Nephron (organoid): ENCODE measurements at regions not wholly inside any gene's neighbourhood (a gene's known extent, or its start where the extent isn't known, plus 50 kb on each side); places are given as distances from the start of the nearest gene placed in this dataset.

ENCODE experiments used
- H3K27ac Mint-ChIP-seq, 3 experiments: 2 replicates each; pipeline ENCODE4 v1.8.0; 2020; ENCODE audit warnings: mixed read lengths in 3 of 3, mild to moderate bottlenecking in 2 of 3, moderate library complexity in 1 of 3
- H3K27me3 Mint-ChIP-seq: 2 replicates; pipeline ENCODE4 v1.8.0; 2021; ENCODE audit warnings: low read depth, mild to moderate bottlenecking, moderate library complexity, mixed read lengths
- H3K36me3 Mint-ChIP-seq: 2 replicates; pipeline ENCODE4 v1.8.0; 2020; ENCODE audit warnings: low read depth, mixed read lengths
- H3K4me1 Mint-ChIP-seq: 2 replicates; pipeline ENCODE4 v1.8.0; 2020; ENCODE audit warnings: mixed read lengths
- H3K4me3 Mint-ChIP-seq, 3 experiments: 2 replicates each; pipeline ENCODE4 v1.8.0; 2020; ENCODE audit warnings: mild to moderate bottlenecking in 3 of 3, mixed read lengths in 3 of 3, moderate library complexity in 2 of 3
- H3K9me3 Mint-ChIP-seq: 2 replicates; pipeline ENCODE4 v1.8.0; 2020; ENCODE audit warnings: mixed read lengths
- TF ChIP-seq, protein P1 (sequence below), 3 experiments: fragments of 200-600 bp; sonication (generic); IDR thresholded peaks; one replicate each; pipeline ENCODE4 v1.5.0; 2021; ENCODE audit warnings: antibody characterized with exemption in 3 of 3; ENCODE audit not compliant: unreplicated experiment in 3 of 3

DNA sequence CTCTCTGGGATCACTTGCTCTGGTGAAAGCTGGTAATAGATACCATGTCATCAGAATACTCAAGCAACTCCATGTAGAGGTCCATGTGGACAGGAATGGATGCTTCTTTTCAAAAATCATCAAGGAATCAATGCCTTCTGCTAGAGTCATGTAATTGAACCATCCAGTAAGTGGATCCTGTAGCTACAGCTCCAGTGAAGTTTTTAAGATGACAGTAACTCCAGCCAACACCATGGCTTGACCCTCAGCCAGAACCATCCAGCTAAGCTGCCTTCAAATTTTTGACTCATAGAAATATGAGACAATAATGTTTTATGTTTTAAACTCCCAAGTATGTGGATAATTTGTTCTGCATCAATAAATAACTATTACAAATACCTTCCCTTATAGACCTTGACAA is 923.7 kb downstream of the EPHA3 start:
- H3K36me3 Mint-ChIP-seq, result no peaks in the 10 kb centered on the region
- peaks cover 32% of the 10 kb centered on the region for H3K4me1 Mint-ChIP-seq
- H3K27me3 Mint-ChIP-seq, result no peaks in the 10 kb centered on the region
- H3K4me3 Mint-ChIP-seq, result no peak overlapping the region
- no peaks in the 10 kb centered on the region for H3K9me3 Mint-ChIP-seq
- TF ChIP-seq, protein P1, sequence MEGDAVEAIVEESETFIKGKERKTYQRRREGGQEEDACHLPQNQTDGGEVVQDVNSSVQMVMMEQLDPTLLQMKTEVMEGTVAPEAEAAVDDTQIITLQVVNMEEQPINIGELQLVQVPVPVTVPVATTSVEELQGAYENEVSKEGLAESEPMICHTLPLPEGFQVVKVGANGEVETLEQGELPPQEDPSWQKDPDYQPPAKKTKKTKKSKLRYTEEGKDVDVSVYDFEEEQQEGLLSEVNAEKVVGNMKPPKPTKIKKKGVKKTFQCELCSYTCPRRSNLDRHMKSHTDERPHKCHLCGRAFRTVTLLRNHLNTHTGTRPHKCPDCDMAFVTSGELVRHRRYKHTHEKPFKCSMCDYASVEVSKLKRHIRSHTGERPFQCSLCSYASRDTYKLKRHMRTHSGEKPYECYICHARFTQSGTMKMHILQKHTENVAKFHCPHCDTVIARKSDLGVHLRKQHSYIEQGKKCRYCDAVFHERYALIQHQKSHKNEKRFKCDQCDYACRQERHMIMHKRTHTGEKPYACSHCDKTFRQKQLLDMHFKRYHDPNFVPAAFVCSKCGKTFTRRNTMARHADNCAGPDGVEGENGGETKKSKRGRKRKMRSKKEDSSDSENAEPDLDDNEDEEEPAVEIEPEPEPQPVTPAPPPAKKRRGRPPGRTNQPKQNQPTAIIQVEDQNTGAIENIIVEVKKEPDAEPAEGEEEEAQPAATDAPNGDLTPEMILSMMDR (IDR thresholded peaks at IDR 0.05; ENCODE audit: unreplicated experiment in 3 of 3), result no peak
- no peak overlapping the region for H3K27ac Mint-ChIP-seq

DNA sequence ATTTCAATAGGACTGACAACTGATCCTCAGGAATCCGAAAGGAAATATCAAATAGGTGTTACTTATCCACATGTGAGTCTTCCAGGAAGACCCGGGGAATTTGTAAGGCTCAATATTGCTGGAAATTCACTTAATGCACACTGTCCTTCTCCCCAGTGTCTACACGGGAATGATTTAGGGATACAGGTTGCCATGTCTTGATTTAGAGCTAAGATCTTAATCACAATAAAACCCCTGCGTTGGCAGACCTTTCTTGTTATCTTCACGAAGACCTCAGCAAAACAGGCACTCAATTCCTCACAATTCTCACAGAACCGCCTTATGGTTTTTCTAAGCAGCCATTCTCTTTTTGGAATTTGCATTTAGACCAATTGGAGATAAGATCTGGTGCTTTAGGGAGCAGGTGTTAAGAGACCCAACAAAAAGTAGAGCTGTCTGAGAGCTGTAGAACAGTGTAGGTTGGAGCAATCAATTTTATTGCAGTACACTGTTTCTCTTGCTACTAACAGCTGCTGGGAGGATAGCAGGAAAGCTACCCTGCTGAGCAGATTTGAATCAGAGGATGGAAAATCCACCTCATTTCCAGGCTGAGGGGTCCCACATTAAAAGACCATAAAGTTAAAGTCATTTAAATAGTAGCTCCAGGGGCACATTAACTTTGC is 925.7 kb downstream of the EPHA3 start:
- Mint-ChIP-seq H3K36me3 (no peaks in the 10 kb centered on the region), H3K4me3 (peak overlapping the region in 1 of 3 experiments; percentile 20), H3K27me3 (no peaks in the 10 kb centered on the region), H3K4me1 (peaks cover 38% of the 10 kb centered on the region), H3K27ac (peak overlapping the region in 2 of 3 experiments; percentile 58 to 63), H3K9me3 (no peaks in the 10 kb centered on the region)
- TF ChIP-seq, protein P1 (IDR thresholded peaks at IDR 0.05; ENCODE audit: unreplicated experiment in 3 of 3), result no peak

DNA sequence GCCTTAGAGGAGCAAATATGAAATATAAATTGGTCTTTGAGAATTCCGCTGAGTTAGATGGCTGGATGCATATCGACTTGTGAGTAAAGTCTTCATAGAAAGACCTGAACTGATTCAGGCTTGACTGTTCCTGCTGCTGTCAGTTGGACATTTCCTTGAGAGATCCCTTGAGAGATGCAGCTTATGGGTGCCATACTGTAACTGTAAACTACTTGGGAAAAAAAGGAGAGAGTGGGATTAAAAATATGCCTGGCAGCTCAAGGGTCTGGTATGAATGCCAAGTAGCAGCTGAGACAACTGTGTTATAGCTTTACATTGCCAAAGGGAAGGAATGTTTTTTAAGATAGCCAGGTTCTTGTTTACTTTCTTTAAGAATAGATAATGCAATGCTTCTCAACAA is 926.6 kb downstream of the EPHA3 start:
- Mint-ChIP-seq H3K36me3 (no peaks in the 10 kb centered on the region), H3K4me3 (peak overlapping the region in 1 of 3 experiments; percentile 43), H3K27ac (peak overlapping the region; percentile 22 to 63 (median 58)), H3K27me3 (no peaks in the 10 kb centered on the region), H3K9me3 (no peaks in the 10 kb centered on the region), H3K4me1 (peaks cover 44% of the 10 kb centered on the region)
- TF ChIP-seq, protein P1 (IDR thresholded peaks at IDR 0.05; ENCODE audit: unreplicated experiment in 3 of 3), result no peak

- Mint-ChIP-seq H3K36me3 (no peaks in the 10 kb centered on the region), H3K4me1 (peaks cover 49% of the 10 kb centered on the region), H3K27me3 (no peaks in the 10 kb centered on the region), H3K9me3 (no peaks in the 10 kb centered on the region), H3K27ac (peak overlapping the region; percentile 3 to 24 (median 16)), H3K4me3 (peak overlapping the region in 1 of 3 experiments; percentile 5)
- TF ChIP-seq, protein P1 (IDR thresholded peaks at IDR 0.05; ENCODE audit: unreplicated experiment in 3 of 3), result no peak
Measured at GRCh38 chr3:90035643-90036042, 928.2 kb downstream of the EPHA3 start.

DNA sequence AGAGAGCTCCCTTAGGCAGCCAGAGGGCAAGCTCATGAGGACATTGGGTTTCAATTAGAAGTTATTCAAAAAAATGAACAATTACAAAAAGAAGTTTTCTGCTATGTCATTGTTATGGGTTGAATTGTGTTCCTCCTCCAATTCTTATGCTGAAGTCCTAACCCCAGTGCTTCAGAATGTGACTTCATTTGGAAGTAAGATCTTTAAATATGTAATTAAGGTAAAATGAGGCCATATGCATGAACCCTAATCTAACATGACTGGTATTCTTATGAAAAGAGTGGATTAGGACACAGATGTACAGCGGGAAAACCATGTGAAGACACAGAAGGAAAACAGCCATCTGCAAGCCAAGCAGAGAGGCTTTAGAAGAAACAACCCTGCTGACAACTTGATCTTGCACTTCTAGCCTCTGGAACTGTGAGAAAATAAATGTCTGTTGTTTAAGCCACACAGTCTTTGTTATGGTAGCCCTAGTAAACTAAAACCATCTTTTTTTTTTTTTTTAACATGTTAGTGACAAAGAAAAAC is 929.6 kb downstream of the EPHA3 start:
- no peaks in the 10 kb centered on the region for H3K36me3 Mint-ChIP-seq
- no peaks in the 10 kb centered on the region for H3K9me3 Mint-ChIP-seq
- H3K27me3 Mint-ChIP-seq, result no peaks in the 10 kb centered on the region
- TF ChIP-seq, protein P1 (IDR thresholded peaks at IDR 0.05; ENCODE audit: unreplicated experiment in 3 of 3), result no peak
- no peak overlapping the region for H3K27ac Mint-ChIP-seq
- peaks cover 52% of the 10 kb centered on the region for H3K4me1 Mint-ChIP-seq
- H3K4me3 Mint-ChIP-seq, result no peak overlapping the region

DNA sequence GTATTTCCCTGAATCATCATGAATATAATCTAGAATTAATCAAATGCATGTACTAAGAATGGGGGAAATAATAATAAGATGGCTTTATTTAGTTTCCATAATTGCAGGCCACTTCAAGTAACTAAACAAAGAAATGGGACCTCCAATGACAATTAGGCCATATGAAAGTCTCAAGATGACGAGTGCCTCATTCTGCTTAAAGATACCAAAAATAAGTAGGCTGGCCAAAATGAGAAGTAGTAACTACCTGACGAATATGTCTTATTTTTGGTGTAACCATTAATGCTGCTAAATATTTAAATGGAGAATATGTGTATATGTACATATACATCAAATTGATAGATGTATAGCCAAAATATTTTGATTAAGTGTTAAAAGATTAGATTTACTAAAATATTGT is 932.6 kb downstream of the EPHA3 start:
- TF ChIP-seq, protein P1 (IDR thresholded peaks at IDR 0.05; ENCODE audit: unreplicated experiment in 3 of 3), result no peak
- Mint-ChIP-seq H3K9me3 (no peaks in the 10 kb centered on the region), H3K4me3 (no peak overlapping the region), H3K4me1 (peaks cover 29% of the 10 kb centered on the region), H3K27me3 (no peaks in the 10 kb centered on the region), H3K36me3 (no peaks in the 10 kb centered on the region), H3K27ac (no peak overlapping the region)
